ENCODE measurements at regions not wholly inside any gene's neighbourhood (a gene's known extent, or its start where the extent isn't known, plus 50 kb on each side); places are given as distances from the start of the nearest gene placed in this dataset.

GRCh38 chr6:84618046-84618752 is 146.2 kb downstream of the TBX18 start (continued):
- no peak for TF ChIP-seq ZNF18 (CRISPR knock-in tag; IDR thresholded peaks at IDR 0.05; ENCODE audit: insufficient replicate concordance)
- no peak for TF ChIP-seq FLYWCH1 (CRISPR knock-in tag; IDR thresholded peaks at IDR 0.05)
- no peak for TF ChIP-seq THRA (CRISPR knock-in tag; IDR thresholded peaks at IDR 0.05; ENCODE audit: borderline replicate concordance)
- no peak for TF ChIP-seq DPF2 (CRISPR knock-in tag; IDR thresholded peaks at IDR 0.05; ENCODE audit: borderline replicate concordance, low read depth)
- TF ChIP-seq CTCF (CRISPR knock-in tag; IDR thresholded peaks at IDR 0.05) = no peak

- Histone ChIP-seq H4K20me1 (ENCODE audit: insufficient read depth, low read length) (no peaks in the 10 kb centered on the region), H2AFZ (ENCODE audit: low read length) (no peak overlapping the region), H3K79me2 (ENCODE audit: insufficient read depth, low read length) (no peaks in the 10 kb centered on the region), H3K4me1 (ENCODE audit: insufficient read depth, low read length) (no peaks in the 10 kb centered on the region), H3K4me2 (ENCODE audit: low read depth, low read length) (no peak overlapping the region), H3K9me3 (ENCODE audit: low read length) (no peaks in the 10 kb centered on the region), H3K9ac (ENCODE audit: insufficient read depth, low read depth, low read length) (no peak overlapping the region), H3K27me3 (ENCODE audit: control insufficient read depth in 1 of 2, insufficient read depth in 2 of 2, low read length in 2 of 2) (no peaks in the 10 kb centered on the region), H3K27ac (ENCODE audit: extremely low read length, insufficient read depth, low read length) (no peak overlapping the region), H3K36me3 (replicated peaks in 1 of 2; ENCODE audit: control insufficient read depth in 1 of 2, insufficient read depth in 2 of 2, low read length in 2 of 2) (no peaks in the 10 kb centered on the region), H3K4me3 (replicated peaks in 1 of 3; ENCODE audit: insufficient read depth in 1 of 3, low read depth in 2 of 3, low read length in 3 of 3) (no peak overlapping the region)
- in situ Hi-C loops (cut with HindIII; ENCODE audit: extremely low pct_ligation_motif_present, low pct_unique_long_range_greater_than_20kb) (no loop called here), intact Hi-C loops (cut with micrococcal nuclease; ENCODE audit: unreplicated experiment) (no loop called here)
- DNase-seq (ENCODE audit: low spot score) (no peak), FAIRE-seq (no peak), ATAC-seq (no peak)
- WGBS (ENCODE audit: low lambda C conversion rate) = 3% methylated on average over 2 of the region's 2 CpGs
- CTCF ChIA-PET (ENCODE audit: low intra/inter-chr PET ratio, low total read pairs) = no interaction called here
- BruUV-seq (replicated peaks) = no TSS peak
- TF ChIP-seq ATF7 (IDR thresholded peaks at IDR 0.05) (peak; percentile 81), ATF7 (CRISPR knock-in tag; IDR thresholded peaks at IDR 0.05) (no peak), KLF12 (CRISPR knock-in tag; IDR thresholded peaks at IDR 0.05; ENCODE audit: borderline replicate concordance) (no peak)
- POLR2A ChIA-PET = no interaction called here
Observed at GRCh38 chr6:84615987-84616386, 148.4 kb downstream of the TBX18 start.
